AG20443 (cell line): ENCODE measurements at regions not wholly inside any gene's neighbourhood (a gene's known extent, or its start where the extent isn't known, plus 50 kb on each side); places are given as distances from the start of the nearest gene placed in this dataset.

Source experiments
- DNase-seq: peaks from one replicate; pipeline ENCODE4 v3.0.0; 2012; ENCODE audit warnings: low spot score, mixed read lengths

DNA sequence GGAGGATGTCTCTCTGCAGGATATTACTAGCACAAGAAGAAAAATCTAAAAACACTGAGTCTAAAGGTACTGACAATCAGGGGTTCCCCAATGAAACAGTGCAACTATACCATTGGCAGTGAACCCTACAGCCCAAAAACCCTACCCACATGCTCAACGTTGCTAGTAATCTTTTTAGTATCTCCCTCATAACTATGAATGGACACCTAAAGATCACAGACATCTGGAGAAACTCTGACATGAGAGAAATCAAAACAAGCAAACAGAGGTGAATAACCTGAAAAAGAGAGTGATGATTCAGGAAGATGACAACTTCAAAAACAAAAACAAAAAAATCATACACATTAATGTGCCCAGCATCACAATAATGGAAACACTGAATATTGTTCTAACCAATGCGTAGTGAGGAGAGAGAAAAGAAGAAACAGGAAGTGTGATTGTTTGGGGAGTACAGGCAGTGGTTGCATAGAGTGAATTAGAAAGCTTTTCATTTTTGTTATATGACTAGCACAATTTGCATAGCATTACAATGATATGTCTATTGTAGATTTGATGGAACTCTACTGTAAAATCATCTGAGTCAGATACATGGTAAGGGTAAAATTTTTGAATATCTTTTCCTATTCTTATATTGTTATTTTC lies 78.9 kb upstream of the FMR1 start:
- no peak for DNase-seq

GRCh38 chrX:147838465-147839131 lies 73.1 kb upstream of the FMR1 start:
- no peak for DNase-seq

GRCh38 chrX:147846676-147847075 lies 65.0 kb upstream of the FMR1 start:
- DNase-seq = no peak

DNA sequence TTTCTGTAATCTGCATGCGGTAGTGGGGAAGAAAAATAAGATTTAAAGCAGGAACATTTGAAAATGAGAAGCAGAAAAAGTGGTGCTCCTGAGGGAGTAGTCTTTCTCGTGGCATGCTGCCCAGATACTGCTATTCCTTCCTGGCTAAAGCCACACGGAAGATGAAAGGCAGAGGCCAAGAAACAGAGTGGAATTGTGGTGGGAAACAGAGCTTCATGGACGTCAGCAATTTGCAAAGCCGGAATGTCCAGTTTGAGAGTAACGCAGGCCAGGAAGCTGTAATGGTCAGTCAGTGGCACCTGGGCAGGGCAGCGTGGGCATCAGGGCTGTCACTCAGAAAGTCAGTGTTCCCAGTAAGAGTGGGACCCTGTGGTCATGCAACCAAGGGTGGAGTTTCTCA lies 63.7 kb upstream of the FMR1 start:
- no peak for DNase-seq

DNA sequence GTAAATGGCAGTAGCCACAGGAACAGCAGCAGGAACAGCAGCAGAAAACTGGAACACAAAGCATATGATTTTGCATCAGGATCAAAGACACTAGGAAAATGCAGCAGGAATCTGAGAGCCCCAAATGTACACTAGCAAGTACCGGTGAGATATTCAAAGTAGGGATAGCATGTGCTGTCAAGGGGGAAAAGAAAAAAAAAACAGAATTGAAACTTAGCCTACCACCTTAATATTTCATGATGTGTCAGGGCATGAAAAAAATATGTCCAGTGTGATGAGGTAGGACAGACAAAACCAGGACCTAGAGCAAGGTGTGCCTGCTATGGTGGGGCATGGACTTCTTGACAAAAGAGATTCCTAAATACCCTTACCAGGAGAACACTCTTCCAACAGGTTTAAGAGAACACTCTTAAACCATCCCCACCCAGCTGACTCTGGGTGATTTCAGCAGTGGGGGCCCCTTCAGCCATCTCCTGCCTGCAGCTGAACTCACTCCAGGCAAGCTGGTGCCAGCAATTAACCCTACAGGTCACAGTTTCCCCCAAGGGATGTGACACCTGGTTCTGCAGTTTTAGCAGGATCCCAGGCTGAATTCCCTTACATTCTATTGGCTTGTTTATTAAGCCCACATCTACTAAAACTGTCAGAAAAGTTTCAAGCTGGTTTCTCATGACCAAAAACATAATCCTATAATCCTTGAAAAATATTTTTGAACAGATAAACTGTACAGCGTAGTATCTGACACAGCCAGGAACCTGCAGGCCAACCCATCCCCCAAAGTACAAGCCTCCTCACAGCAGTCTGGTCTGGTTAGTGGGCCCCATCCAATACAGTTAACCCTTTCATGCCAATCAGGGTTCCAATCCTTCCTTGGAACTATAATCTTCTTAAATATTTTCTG lies 62.9 kb upstream of the FMR1 start:
- DNase-seq = no peak

DNA sequence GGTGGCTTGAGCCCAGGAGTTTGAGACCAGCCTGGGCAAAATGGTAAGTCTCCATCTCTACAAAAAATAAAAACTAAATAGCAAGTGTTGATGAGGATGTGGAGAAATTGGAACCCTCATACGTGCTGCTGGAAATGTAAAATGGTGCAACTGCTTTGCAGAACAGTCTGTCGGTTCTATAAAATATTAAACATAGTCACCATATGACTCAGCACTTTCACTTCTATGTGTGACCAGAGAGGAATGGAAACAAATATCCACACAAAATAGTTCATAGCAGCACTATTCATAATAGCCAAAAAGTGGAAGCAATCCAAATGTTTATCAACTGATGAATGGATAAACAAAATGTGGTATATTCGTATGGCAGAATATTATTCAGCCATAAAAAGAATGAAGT lies 60.8 kb upstream of the FMR1 start:
- no peak for DNase-seq

- DNase-seq = no peak
Measured at GRCh38 chrX:147853701-147854100, 58.0 kb upstream of the FMR1 start.

- DNase-seq = no peak
Measured at GRCh38 chrX:147859666-147860065, 52.1 kb upstream of the FMR1 start.
